Ovary (tissue), 7 donors: ENCODE measurements at regions not wholly inside any gene's neighbourhood (a gene's known extent, or its start where the extent isn't known, plus 50 kb on each side); places are given as distances from the start of the nearest gene placed in this dataset.

Experiments used
- DNase-seq, 5 donors: peaks; one replicate each; pipeline ENCODE4 v3.0.0-alpha.2; 2019 to 2020
- H3K27ac ChIP-seq, 2 donors: fragments of 200-600 bp; one replicate each; pipeline versions ENCODE4 v1.5.1 to v1.8.0; 2019 to 2022
- H3K27me3 ChIP-seq: fragments of 200-600 bp; one replicate; pipeline ENCODE4 v1.8.0; 2022
- H3K36me3 ChIP-seq: fragments of 200-600 bp; sonication (generic); one replicate; pipeline ENCODE4 v1.5.1; 2019
- H3K4me1 ChIP-seq: one replicate; pipeline ENCODE4 v1.8.1; 2013; ENCODE audit warnings: mild to moderate bottlenecking, moderate library complexity; ENCODE audit not compliant: insufficient read depth
- H3K4me3 ChIP-seq: fragments of 200-600 bp; sonication (generic); one replicate; pipeline ENCODE4 v1.5.1; 2017
- H3K9me3 ChIP-seq, 2 donors: fragments of 200-600 bp in 1 of 2; sonication (generic) in 1 of 2; one replicate each; pipeline versions ENCODE4 v1.5.1 to v1.8.1; 2013 to 2019; ENCODE audit warnings: mild to moderate bottlenecking in 1 of 2, moderate library complexity in 1 of 2
- EP300 ChIP-seq: sonication (generic); formaldehyde crosslinking; IDR thresholded peaks from one replicate; pipeline ENCODE4 v1.6.1; 2017; ENCODE audit warnings: antibody characterized with exemption
- POLR2A ChIP-seq: fragments of 450-650 bp; IDR thresholded peaks from one replicate; pipeline ENCODE4 v1.6.1; 2017; ENCODE audit warnings: antibody characterized with exemption, mild to moderate bottlenecking, moderate library complexity
- WGBS, 3 donors: extraction: QIAGEN DNeasy Blood & Tissue Kit in 1 of 3; methylation state at CpG; one replicate each; pipeline versions ENCODE4 v1.1.5 to v1.1.7; 2013 to 2017; 5-methylcytosine and 5-hydroxymethylcytosine counted together
- intact Hi-C, 4 donors: fragments of 100-400 bp; cut with DNase I; formaldehyde crosslinking; loops; one replicate each; pipeline versions ENCODE4 v1.11.0 to v1.15.1; 2022 to 2023
- TF ChIP-seq, protein P1 (sequence below), 3 donors: fragments of 450-650 bp in 2 of 3; fragments of 200-600 bp in 1 of 3; IDR thresholded peaks; one replicate each; pipeline versions ENCODE4 v1.5.1 to v1.8.0; 2016 to 2022; ENCODE audit warnings: antibody characterized with exemption in 3 of 3, mild to moderate bottlenecking in 1 of 3
- donor health status: DM: no; HTN: no; CAD: no; lungs with moderate emphysema.
- donor health status: DM: no; HTN: no; CAD: no.
- donor health status: Bipolar disorder and iron deficiency.
- donor health status: DM: no; HTN: no; CAD: no.
- donor health status: DM: yes; HTN: yes; CAD: no.

- DNase-seq, result no peak
- H3K27me3 ChIP-seq, result no peaks in the 10 kb centered on the region
- intact Hi-C loops, result no loop called here
- H3K36me3 ChIP-seq, result no peaks in the 10 kb centered on the region
- TF ChIP-seq EP300, result no peak
- TF ChIP-seq, protein P1, sequence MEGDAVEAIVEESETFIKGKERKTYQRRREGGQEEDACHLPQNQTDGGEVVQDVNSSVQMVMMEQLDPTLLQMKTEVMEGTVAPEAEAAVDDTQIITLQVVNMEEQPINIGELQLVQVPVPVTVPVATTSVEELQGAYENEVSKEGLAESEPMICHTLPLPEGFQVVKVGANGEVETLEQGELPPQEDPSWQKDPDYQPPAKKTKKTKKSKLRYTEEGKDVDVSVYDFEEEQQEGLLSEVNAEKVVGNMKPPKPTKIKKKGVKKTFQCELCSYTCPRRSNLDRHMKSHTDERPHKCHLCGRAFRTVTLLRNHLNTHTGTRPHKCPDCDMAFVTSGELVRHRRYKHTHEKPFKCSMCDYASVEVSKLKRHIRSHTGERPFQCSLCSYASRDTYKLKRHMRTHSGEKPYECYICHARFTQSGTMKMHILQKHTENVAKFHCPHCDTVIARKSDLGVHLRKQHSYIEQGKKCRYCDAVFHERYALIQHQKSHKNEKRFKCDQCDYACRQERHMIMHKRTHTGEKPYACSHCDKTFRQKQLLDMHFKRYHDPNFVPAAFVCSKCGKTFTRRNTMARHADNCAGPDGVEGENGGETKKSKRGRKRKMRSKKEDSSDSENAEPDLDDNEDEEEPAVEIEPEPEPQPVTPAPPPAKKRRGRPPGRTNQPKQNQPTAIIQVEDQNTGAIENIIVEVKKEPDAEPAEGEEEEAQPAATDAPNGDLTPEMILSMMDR (IDR thresholded peaks at IDR 0.05), result no peak
- no peak overlapping the region for H3K4me3 ChIP-seq
- 88 to 92% (median 92%) methylated on average over 5 of the region's 5 CpGs for WGBS, 3 donors
- no peak overlapping the region for H3K27ac ChIP-seq
- no peaks in the 10 kb centered on the region for H3K9me3 ChIP-seq
- no peaks in the 10 kb centered on the region for H3K4me1 ChIP-seq
Measured at GRCh38 chr9:87167161-87167560, 219.9 kb upstream of the GAS1 start.

- Histone ChIP-seq H3K4me1 (no peaks in the 10 kb centered on the region), H3K36me3 (no peaks in the 10 kb centered on the region), H3K27me3 (no peaks in the 10 kb centered on the region), H3K9me3 (no peaks in the 10 kb centered on the region), H3K27ac (no peak overlapping the region), H3K4me3 (no peak overlapping the region)
- intact Hi-C loops, result no loop called here
- no peak for TF ChIP-seq EP300
- TF ChIP-seq, protein P1 (IDR thresholded peaks at IDR 0.05), result no peak
- TF ChIP-seq POLR2A, result no peak
- 87 to 89% (median 87%) methylated on average over 4 of the region's 4 CpGs for WGBS, 3 donors
- no peak for DNase-seq
Measured at GRCh38 chr9:87167582-87167981, 220.3 kb upstream of the GAS1 start.

DNA sequence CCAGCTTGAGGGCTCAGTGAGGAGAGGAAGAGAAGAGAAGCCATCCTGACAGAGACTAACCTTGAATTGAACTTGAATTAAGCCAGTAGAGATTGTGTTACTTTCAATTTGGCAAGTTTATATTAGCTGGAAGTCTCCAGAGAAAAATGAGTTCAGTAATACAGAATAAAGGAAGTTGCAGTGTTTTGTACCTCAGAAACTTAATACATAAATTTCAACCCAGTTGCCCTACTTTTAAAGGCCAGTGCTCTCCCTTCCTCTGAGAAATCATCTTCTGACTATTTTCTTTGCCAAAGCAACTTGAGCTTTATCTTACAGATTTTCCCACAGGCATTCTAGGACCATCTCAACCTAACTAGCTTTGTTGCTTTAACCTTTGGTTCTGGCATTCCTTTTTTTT, 231.0 kb upstream of the GAS1 start:
- no peak overlapping the region for H3K4me3 ChIP-seq

DNA sequence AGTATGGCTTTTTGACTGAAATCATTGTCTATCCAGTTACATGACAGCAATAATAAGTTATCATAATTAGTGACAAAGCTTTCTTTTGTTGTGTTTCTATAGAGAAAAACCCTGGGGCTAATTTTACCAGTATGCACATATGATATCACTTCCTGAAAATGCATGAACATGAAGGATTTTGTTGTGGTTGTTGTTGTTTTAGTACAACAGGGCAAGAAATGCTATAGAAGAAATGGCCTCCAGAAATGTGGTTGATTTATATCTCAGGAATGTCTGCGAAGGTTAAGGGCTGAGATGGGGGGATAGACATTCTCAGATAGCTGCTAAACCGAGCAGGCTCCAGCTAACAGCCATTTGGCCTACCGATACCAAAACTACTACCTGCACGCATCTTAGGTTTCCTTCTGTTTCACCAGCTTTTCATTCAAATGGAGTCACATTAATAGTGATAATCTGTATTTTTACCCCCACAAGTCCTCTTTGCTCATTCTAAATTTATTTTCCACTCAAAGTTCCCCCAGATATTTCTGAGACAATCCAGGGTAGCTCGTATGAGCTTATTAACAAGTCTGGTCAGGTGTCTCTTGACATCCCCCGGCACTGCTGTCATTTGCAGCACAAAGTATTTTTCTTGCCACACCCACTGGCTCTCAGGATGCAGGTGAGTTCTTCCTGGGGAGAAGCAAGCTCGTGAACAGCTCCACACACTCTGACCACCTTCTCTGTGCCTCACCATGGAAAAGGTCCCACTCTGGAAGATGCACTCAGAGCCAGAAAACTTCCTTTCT, 232.4 kb upstream of the GAS1 start:
- H3K27me3 ChIP-seq, result no peaks in the 10 kb centered on the region
- DNase-seq, result no peak
- H3K36me3 ChIP-seq, result no peaks in the 10 kb centered on the region
- TF ChIP-seq POLR2A (no peak), EP300 (no peak)
- TF ChIP-seq, protein P1 (IDR thresholded peaks at IDR 0.05), result no peak
- WGBS, 3 donors, result 92 to 93% (median 92%) methylated on average over 7 of the region's 7 CpGs
- H3K4me1 ChIP-seq, result peaks cover 4% of the 10 kb centered on the region
- no peak overlapping the region for H3K4me3 ChIP-seq
- H3K9me3 ChIP-seq, result no peaks in the 10 kb centered on the region
- no peak overlapping the region for H3K27ac ChIP-seq
- intact Hi-C loops, result no loop called here

More for the DNA sequence above, 231.0 kb upstream of the GAS1 start:
- no peaks in the 10 kb centered on the region for H3K9me3 ChIP-seq
- no peak for DNase-seq
- H3K4me1 ChIP-seq, result peaks cover 4% of the 10 kb centered on the region
- no peaks in the 10 kb centered on the region for H3K27me3 ChIP-seq
- H3K27ac ChIP-seq, result no peak overlapping the region
- H3K36me3 ChIP-seq, result no peaks in the 10 kb centered on the region
- intact Hi-C loops, result no loop called here
- TF ChIP-seq POLR2A (no peak), EP300 (no peak)
- TF ChIP-seq, protein P1 (IDR thresholded peaks at IDR 0.05), result no peak
